Activated CD4-positive, alpha-beta memory T cell treated with anti-CD3 and anti-CD28 coated beads for 36 hours (primary cell): ENCODE measurements at regions not wholly inside any gene's neighbourhood (a gene's known extent, or its start where the extent isn't known, plus 50 kb on each side); places are given as distances from the start of the nearest gene placed in this dataset.

Source experiments
- CTCF ChIA-PET: fragments of 350-600 bp; sonication (Branson Sonifier 250); formaldehyde crosslinking; loops from one replicate; lab custom pipeline; 2021; ENCODE audit warnings: antibody characterized with exemption, inconsistent platforms; lab: Charles Lee
- POLR2A ChIA-PET: fragments of 350-600 bp; sonication (Branson Sonifier 250); formaldehyde crosslinking; loops from one replicate; lab custom pipeline; 2021; ENCODE audit warnings: antibody characterized with exemption; lab: Charles Lee
- DNase-seq: peaks from one replicate; pipeline ENCODE4 v3.0.0-alpha.2; 2020
- H3K27ac Mint-ChIP-seq: one replicate; pipeline ENCODE4 v1.8.0; 2021; ENCODE audit warnings: mixed read lengths
- H3K27me3 Mint-ChIP-seq: one replicate; pipeline ENCODE4 v1.8.0; 2021; ENCODE audit warnings: mixed read lengths
- H3K36me3 Mint-ChIP-seq: one replicate; pipeline ENCODE4 v1.8.0; 2021; ENCODE audit warnings: mixed read lengths
- H3K4me1 Mint-ChIP-seq: one replicate; pipeline ENCODE4 v1.8.0; 2021; ENCODE audit warnings: low read depth, mixed read lengths
- H3K4me3 Mint-ChIP-seq: one replicate; pipeline ENCODE4 v1.8.0; 2021; ENCODE audit warnings: mild to moderate bottlenecking, mixed read lengths
- H3K9me3 Mint-ChIP-seq: one replicate; pipeline ENCODE4 v1.8.0; 2021; ENCODE audit warnings: mixed read lengths
- intact Hi-C: fragments of 100-400 bp; cut with micrococcal nuclease; formaldehyde crosslinking; loops from one replicate; pipeline ENCODE4 v1.15.1; 2023

DNA sequence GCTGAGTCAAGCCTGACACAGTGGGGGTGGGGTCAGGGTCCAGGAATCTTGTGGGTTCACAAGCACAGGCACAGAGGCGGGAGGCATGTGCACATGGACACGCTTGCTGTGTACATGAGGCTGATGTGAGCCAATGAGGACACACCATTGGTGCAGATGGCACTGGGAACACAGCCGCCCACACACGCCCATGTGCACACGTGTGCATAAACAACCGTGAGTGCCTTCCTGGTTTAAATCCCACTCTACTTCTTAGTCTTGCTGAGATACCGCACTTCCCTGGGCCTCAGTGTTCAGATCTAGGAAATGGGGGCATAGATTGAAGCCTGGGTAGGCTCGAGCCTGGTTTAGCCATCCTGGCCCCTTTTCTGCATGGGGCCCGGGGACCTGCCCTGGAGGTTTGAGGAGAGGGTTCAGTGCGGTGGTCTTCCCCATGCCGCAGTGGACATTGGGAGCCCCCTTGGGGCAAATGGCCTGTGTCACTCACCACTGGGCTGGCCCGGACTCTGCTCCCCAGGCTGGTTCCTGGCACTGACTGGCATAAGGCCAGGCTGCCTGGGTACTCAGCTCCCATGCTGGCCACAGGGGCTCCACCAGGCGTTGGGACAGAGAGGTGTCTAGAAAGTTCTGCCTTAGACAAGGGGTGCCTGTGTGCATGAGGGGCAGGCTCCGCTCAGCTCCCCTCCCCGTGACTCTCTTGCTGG is 60.2 kb downstream of the CEBPB start:
- H3K9me3 Mint-ChIP-seq: no peaks in the 10 kb centered on the region
- no peaks in the 10 kb centered on the region for H3K4me1 Mint-ChIP-seq
- H3K27ac Mint-ChIP-seq: no peak overlapping the region
- H3K27me3 Mint-ChIP-seq: peaks cover 16% of the 10 kb centered on the region
- intact Hi-C loops: no loop called here
- POLR2A ChIA-PET: no interaction called here
- CTCF ChIA-PET: no interaction called here
- H3K36me3 Mint-ChIP-seq: no peaks in the 10 kb centered on the region
- no peak for DNase-seq
- H3K4me3 Mint-ChIP-seq: no peak overlapping the region

- H3K27me3 Mint-ChIP-seq: peaks cover 16% of the 10 kb centered on the region
- H3K4me1 Mint-ChIP-seq: no peaks in the 10 kb centered on the region
- H3K4me3 Mint-ChIP-seq: no peak overlapping the region
- no peak overlapping the region for H3K27ac Mint-ChIP-seq
- intact Hi-C loops: no loop called here
- DNase-seq: no peak
- ChIA-PET CTCF (no interaction called here), POLR2A (no interaction called here)
- no peaks in the 10 kb centered on the region for H3K36me3 Mint-ChIP-seq
- H3K9me3 Mint-ChIP-seq: no peaks in the 10 kb centered on the region
Measured at GRCh38 chr20:50251383-50251748, 60.7 kb downstream of the CEBPB start.

DNA sequence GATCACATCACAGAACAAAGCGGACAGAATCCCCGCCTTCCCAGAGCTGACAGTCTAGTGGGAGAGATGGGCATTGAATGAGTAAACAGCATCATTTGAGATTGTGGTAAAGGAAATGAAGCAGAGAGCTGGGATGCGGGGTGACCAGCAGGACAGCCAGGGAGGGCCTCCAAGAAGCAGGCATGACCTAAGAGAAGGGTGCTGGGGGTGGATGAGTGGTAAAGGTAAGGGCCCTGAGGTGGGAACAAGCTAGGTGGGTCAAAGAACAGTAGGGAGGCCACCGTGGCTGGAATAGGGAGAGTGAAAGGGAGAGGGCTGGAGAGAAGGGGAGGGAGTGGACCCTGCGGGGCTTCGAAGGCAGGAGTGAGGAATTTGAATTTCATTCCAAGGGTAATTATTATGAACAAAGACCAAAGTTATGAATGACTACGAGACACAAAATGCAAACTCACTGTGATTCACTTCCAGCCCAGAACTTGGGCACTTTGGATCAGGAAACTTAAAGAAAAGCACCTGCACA is 61.4 kb downstream of the CEBPB start:
- Mint-ChIP-seq H3K36me3 (no peaks in the 10 kb centered on the region), H3K27ac (no peak overlapping the region), H3K4me3 (no peak overlapping the region), H3K9me3 (no peaks in the 10 kb centered on the region), H3K27me3 (peaks cover 16% of the 10 kb centered on the region), H3K4me1 (no peaks in the 10 kb centered on the region)
- no peak for DNase-seq
- intact Hi-C loops: no loop called here
- ChIA-PET CTCF (no interaction called here), POLR2A (no interaction called here)

GRCh38 chr20:50252701-50253100 is 62.1 kb downstream of the CEBPB start:
- POLR2A ChIA-PET: no interaction called here
- no peak for DNase-seq
- H3K27ac Mint-ChIP-seq: no peak overlapping the region

GRCh38 chr20:50253101-50253500 is 62.5 kb downstream of the CEBPB start:
- H3K27ac Mint-ChIP-seq: no peak overlapping the region

More at GRCh38 chr20:50252701-50253100, 62.1 kb downstream of the CEBPB start:
- Mint-ChIP-seq H3K27me3 (peaks cover 16% of the 10 kb centered on the region), H3K36me3 (no peaks in the 10 kb centered on the region), H3K4me1 (no peaks in the 10 kb centered on the region), H3K4me3 (no peak overlapping the region), H3K9me3 (no peaks in the 10 kb centered on the region)
- intact Hi-C loops: no loop called here
- CTCF ChIA-PET: no interaction called here

GRCh38 chr20:50254466-50255079 is 63.9 kb downstream of the CEBPB start:
- Mint-ChIP-seq H3K4me1 (no peaks in the 10 kb centered on the region), H3K9me3 (no peaks in the 10 kb centered on the region), H3K4me3 (no peak overlapping the region), H3K36me3 (no peaks in the 10 kb centered on the region), H3K27ac (no peak overlapping the region), H3K27me3 (peaks cover 13% of the 10 kb centered on the region)
- POLR2A ChIA-PET: interaction anchor here (0.7 kb wide), 1 partner anchor 1262 kb away, joined by 3 read pairs; no protein-coding TSS in a partner anchor
- intact Hi-C loops: no loop called here
- CTCF ChIA-PET: no interaction called here
- no peak for DNase-seq

More at GRCh38 chr20:50253101-50253500, 62.5 kb downstream of the CEBPB start:
- Mint-ChIP-seq H3K27me3 (peaks cover 16% of the 10 kb centered on the region), H3K4me1 (no peaks in the 10 kb centered on the region), H3K4me3 (no peak overlapping the region), H3K9me3 (no peaks in the 10 kb centered on the region), H3K36me3 (no peaks in the 10 kb centered on the region)
- CTCF ChIA-PET: no interaction called here
- no peak for DNase-seq
- intact Hi-C loops: no loop called here
- POLR2A ChIA-PET: no interaction called here

DNA sequence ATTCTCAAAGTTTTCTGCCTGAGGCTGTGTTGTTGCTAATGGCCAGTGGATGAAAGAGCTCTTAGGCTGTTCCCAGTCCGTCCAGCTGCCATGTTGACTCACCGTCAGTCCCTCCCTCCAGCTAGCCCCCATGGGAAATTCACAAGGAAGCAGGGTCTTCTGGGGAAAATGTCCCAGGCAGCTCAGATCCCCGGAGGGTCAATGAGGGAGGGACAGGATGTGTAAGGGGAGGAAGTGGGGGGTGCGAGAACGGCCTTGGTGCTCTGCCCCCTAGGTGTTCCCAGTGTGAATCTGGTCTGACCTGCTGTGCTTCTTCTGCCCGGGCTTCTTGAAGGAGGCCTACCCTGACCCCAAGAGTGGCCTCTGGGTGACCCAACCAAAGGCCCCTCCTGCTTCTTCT is 65.9 kb downstream of the CEBPB start:
- no peak for DNase-seq
- H3K27ac Mint-ChIP-seq: no peak overlapping the region
- no peaks in the 10 kb centered on the region for H3K4me1 Mint-ChIP-seq
- peaks cover 13% of the 10 kb centered on the region for H3K27me3 Mint-ChIP-seq
- intact Hi-C loops: no loop called here
- no peaks in the 10 kb centered on the region for H3K36me3 Mint-ChIP-seq
- no peak overlapping the region for H3K4me3 Mint-ChIP-seq
- no peaks in the 10 kb centered on the region for H3K9me3 Mint-ChIP-seq
- ChIA-PET POLR2A (no interaction called here), CTCF (interaction anchor here (0.9 kb wide), 1 partner anchor 28 kb away, joined by 3 read pairs; no protein-coding TSS in a partner anchor)

- Mint-ChIP-seq H3K27me3 (peaks cover 9% of the 10 kb centered on the region), H3K4me1 (no peaks in the 10 kb centered on the region), H3K9me3 (no peaks in the 10 kb centered on the region), H3K36me3 (no peaks in the 10 kb centered on the region), H3K4me3 (no peak overlapping the region), H3K27ac (no peak overlapping the region)
- no peak for DNase-seq
- ChIA-PET CTCF (no interaction called here), POLR2A (no interaction called here)
- intact Hi-C loops: no loop called here
Measured at GRCh38 chr20:50257860-50258259, 67.2 kb downstream of the CEBPB start.

DNA sequence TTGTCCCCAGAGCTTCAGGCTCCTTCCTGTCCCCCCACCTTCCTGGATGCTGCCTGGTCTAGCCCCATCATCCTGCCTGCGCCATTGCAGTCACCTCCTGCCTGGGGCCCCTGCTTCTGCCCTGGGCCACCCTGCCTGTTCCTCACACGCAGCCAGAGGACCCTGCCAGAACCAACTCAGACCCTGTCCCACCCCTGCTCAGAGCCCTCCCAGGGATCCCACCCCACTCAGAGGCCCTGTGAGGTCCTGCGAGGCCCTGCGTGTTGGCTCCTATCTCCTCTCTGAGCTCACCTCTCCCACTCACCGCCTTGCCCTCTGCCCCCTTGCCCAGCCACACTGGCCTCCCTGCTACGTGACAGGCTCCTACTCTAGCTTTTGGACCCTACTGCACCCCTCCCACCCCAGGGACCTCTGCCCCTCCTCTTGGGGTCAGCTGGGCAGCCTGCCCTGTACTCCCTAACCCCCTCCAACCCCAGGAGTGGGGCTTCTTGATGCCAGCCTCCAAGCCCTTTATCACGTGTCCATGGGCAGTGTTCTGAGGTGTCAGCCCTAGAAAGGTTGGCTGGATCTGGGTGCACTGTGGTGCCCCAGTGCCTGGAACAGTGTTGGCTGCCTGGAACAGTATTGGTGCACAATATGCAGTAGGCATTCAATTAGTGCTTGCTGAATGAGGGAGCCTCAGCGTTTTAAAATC is 68.3 kb downstream of the CEBPB start:
- Mint-ChIP-seq H3K27me3 (peaks cover 9% of the 10 kb centered on the region), H3K9me3 (no peaks in the 10 kb centered on the region), H3K36me3 (no peaks in the 10 kb centered on the region), H3K27ac (no peak overlapping the region), H3K4me3 (no peak overlapping the region), H3K4me1 (no peaks in the 10 kb centered on the region)
- ChIA-PET CTCF (no interaction called here), POLR2A (no interaction called here)
- intact Hi-C loops: no loop called here
- DNase-seq: no peak

DNA sequence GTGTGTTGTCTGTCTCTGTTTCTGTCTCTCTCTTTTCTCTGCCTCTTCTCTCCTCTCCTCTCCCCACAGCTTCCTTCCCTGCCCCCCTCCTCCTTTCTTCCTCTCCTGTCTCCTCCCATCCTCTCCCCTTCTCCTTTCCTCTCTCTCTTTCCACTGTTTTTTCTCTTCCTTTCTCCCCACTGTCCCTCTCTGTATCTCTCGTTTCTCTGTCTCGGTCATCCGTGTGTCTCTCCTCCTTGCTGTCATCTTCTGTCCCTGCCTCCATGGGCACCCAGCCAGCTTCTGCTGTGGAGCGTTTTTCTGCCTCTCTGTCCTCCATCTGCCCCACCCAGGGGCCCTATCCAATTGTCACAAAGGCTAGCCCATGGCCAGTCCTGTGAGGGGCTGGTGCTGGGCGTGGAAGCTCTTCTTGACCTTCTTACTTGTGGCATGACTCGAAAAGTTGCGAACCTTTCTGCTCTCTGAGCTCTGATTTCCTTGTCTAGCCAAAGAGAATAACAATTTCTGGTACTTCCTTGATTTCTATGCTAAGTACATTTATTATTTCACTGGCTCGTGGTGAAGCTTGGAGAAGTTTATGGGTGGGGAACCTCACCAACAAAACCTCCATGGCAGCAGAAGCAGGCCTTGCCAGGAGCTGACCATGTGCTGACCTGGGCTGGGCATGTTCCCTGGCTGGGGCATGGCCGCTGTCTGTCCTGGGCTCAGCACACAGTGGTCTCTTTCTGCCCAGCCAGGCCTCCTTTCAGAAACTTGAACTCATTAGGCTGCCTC is 69.3 kb downstream of the CEBPB start:
- no peaks in the 10 kb centered on the region for H3K36me3 Mint-ChIP-seq
- no peak overlapping the region for H3K4me3 Mint-ChIP-seq
- ChIA-PET POLR2A (no interaction called here), CTCF (no interaction called here)
- H3K4me1 Mint-ChIP-seq: no peaks in the 10 kb centered on the region
- intact Hi-C loops: no loop called here
- H3K27me3 Mint-ChIP-seq: peaks cover 3% of the 10 kb centered on the region
- no peak overlapping the region for H3K27ac Mint-ChIP-seq
- no peaks in the 10 kb centered on the region for H3K9me3 Mint-ChIP-seq
- DNase-seq: no peak

- POLR2A ChIA-PET: no interaction called here
- H3K4me1 Mint-ChIP-seq: no peaks in the 10 kb centered on the region
- no peak overlapping the region for H3K4me3 Mint-ChIP-seq
- H3K27ac Mint-ChIP-seq: no peak overlapping the region
- no peaks in the 10 kb centered on the region for H3K27me3 Mint-ChIP-seq
- DNase-seq: no peak
- intact Hi-C loops: no loop called here
- no peaks in the 10 kb centered on the region for H3K36me3 Mint-ChIP-seq
- CTCF ChIA-PET: no interaction called here
- H3K9me3 Mint-ChIP-seq: no peaks in the 10 kb centered on the region
Measured at GRCh38 chr20:50260479-50261221, 70.0 kb downstream of the CEBPB start.
